CD4-positive, alpha-beta T cell treated with Interleukin-4 for 1 hour (primary cell): ENCODE measurements at regions not wholly inside any gene's neighbourhood (a gene's known extent, or its start where the extent isn't known, plus 50 kb on each side); places are given as distances from the start of the nearest gene placed in this dataset.

Experiments
- DNase-seq, 2 donors: peaks; one replicate each; pipeline ENCODE4 v3.0.0-alpha.2; 2020 to 2022

DNA sequence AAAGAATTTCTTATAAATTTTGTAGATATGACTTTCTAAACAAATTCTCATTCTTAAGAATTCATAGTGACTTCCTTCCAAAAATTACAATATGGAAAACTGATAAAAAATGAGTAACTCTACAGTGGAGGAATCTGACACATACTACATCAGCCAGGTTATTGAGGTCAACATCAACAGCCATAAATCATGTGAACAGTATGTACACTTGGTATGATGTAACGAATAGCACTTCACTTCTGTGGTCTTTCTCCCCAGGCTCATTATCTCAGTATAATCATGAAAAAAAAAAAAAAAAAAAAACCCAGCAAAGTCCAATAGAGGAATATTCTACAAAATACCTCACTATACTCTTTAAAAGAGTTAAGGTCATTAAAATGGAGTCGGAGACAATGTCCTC, 111.2 kb upstream of the SUCLG2 start:
- no peak for DNase-seq

GRCh38 chr3:67745296-67745695, 90.9 kb upstream of the SUCLG2 start:
- DNase-seq: no peak

- DNase-seq: no peak
These were observed 90.3 kb upstream of the SUCLG2 start for GRCh38 chr3:67744699-67745098.

- DNase-seq: no peak
These were observed 85.4 kb upstream of the SUCLG2 start for GRCh38 chr3:67739851-67740250.

GRCh38 chr3:67737906-67738865, 83.8 kb upstream of the SUCLG2 start:
- DNase-seq: peak in 1 of 2 donors; percentile 13

- no peak for DNase-seq
These were observed 82.7 kb upstream of the SUCLG2 start for GRCh38 chr3:67737140-67737539.

GRCh38 chr3:67733269-67733950, 79.0 kb upstream of the SUCLG2 start:
- no peak for DNase-seq

- DNase-seq: no peak
These were observed 70.0 kb upstream of the SUCLG2 start for GRCh38 chr3:67724434-67724833.

DNA sequence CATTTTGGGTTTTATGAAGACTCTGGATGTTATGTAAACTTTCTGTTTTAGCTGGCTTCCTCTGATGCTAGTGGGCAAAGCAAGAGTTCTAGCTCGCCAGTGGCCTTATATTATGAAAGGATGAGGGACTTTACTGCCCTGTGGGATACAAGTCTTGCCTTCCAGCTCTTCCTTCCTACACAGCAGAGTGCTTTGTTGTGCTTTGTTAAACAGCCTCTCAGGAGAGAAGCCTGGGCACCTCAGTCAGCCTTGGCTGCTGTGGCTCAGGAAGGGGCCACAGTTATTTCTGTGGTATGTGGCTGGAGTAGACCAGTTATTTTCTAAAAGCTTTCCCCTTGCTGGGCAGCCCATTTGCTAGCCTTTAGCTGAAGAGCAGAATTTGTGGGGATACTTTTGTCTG, 69.5 kb upstream of the SUCLG2 start:
- no peak for DNase-seq

- DNase-seq: no peak
These were observed 64.9 kb upstream of the SUCLG2 start for GRCh38 chr3:67719333-67719732.

DNA sequence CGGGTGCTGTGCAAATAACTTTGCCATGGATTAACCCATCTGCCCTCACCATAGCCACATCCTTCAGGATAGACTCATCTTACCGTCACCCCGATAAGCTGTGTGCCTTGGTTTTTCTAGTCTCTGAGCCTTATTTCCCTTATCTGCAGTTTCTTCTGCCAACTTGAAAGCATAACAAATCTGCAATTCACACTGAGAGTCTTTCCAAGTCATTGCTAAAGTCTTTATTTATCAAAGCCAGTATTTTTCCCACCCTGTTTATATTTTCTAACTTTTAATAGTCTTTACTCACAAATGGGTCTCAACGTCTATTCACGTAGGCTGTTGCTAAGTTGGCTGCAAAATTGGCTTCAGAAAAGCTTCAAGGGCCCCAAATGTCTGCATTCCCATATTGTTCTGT, 61.6 kb upstream of the SUCLG2 start:
- no peak for DNase-seq

DNA sequence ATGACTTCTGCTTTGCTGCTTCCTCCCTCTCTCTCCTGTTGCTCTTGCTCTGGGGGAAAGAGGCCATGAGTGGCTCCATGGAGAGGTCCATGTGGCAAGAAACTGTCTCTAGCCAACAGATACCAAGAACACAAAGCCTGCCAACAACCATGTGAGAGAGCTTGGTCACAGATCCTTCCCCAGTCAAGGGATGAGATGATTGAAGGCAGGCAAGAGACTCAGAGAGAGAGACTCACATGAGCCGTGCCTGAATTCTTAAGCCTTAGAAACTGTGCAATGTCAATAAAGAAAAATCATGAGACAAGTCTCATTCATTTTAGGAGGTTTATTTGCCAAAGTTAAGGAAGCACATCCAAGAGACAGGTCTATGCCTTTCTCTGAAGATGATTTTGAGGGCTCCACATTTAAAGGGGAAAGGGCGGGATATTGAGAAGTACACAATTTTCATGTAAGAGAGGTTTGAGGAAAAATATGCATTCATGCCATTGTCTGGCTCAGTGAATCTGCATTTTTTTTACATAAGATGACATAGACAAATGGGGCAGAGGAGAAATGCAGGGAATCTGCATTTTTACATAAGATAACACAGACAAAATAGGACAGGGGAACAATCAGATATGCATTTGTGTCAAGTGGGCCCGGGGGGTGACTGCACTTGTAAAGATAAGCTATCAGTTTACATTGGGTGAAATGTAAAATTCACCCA, 59.5 kb upstream of the SUCLG2 start:
- DNase-seq: no peak

GRCh38 chr3:67712259-67712658, 57.8 kb upstream of the SUCLG2 start:
- no peak for DNase-seq

GRCh38 chr3:67710396-67710795, 56.0 kb upstream of the SUCLG2 start:
- no peak for DNase-seq

DNA sequence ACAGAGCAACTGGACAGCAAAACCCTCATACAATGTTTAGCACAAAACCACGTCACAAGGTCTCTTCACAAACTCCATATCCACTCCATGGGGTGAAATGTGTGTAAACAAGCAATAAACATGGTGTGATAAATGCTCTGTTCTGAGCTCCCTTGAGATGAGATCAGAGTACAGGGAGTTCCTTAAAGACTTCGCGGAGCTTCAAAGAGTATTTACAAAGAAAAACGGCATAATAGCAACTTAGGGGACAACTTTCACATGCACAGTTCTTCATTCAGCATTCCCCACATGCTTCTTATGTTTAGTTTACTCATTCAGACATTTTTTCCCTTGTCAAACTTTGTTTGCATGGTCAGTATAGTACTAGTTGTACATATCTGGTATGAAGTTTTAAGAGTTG, 52.5 kb upstream of the SUCLG2 start:
- no peak for DNase-seq

GRCh38 chr3:67704322-67704721, 49.9 kb upstream of the SUCLG2 start:
- DNase-seq: peak in 1 of 2 donors; percentile 14
